ENCODE measurements at regions not wholly inside any gene's neighbourhood (a gene's known extent, or its start where the extent isn't known, plus 50 kb on each side); places are given as distances from the start of the nearest gene placed in this dataset.

GRCh38 chr6:21764989-21765388, 171.4 kb downstream of the SOX4 start:
- TF ChIP-seq GABPA (IDR thresholded peaks at IDR 0.05; ENCODE audit: low read depth) (no peak), RXRA (IDR thresholded peaks at IDR 0.05; ENCODE audit: borderline replicate concordance, low read depth) (no peak), MEF2A (IDR thresholded peaks at IDR 0.05; ENCODE audit: borderline replicate concordance, low read depth) (no peak), RAD21 (IDR thresholded peaks at IDR 0.05; ENCODE audit: low read length) (no peak), NRF1 (IDR thresholded peaks at IDR 0.05; ENCODE audit: low read depth, low read length) (no peak), EZH2phosphoT487 (IDR thresholded peaks at IDR 0.05; ENCODE audit: borderline replicate concordance, low read depth) (no peak), MXI1 (IDR thresholded peaks at IDR 0.05; ENCODE audit: low read depth, low read length) (no peak)
